KBM-7 (cell line): ENCODE measurements at regions not wholly inside any gene's neighbourhood (a gene's known extent, or its start where the extent isn't known, plus 50 kb on each side); places are given as distances from the start of the nearest gene placed in this dataset.
A peak's percentile ranks its signal among the peaks of the same experiment; 100 is the strongest.
"Not testable (repeated sequence)": the region's sequence is repeated elsewhere in the genome, so short reads cannot be mapped to it uniquely, and the experiment has no call there.

ENCODE experiments used
- DNase-seq: peaks from one replicate; pipeline ENCODE4 v3.0.0-alpha.2; 2015
- in situ Hi-C: fragments of 300-500 bp; cut with MboI; formaldehyde crosslinking; loops from 2 replicates; pipeline ENCODE4 v1.14.3; 2020; ENCODE audit warnings: low sequenced_read_pairs, low pct_unique_long_range_greater_than_20kb, mixed read lengths

GRCh38 chrX:83416273-83416672 is 91.8 kb upstream of the POU3F4 start:
- in situ Hi-C loops, result no loop called here
- DNase-seq, result peak; percentile 6

GRCh38 chrX:83419030-83419792 is 88.9 kb upstream of the POU3F4 start:
- DNase-seq, result no peak
- in situ Hi-C loops, result no loop called here

- in situ Hi-C loops, result no loop called here
Observed at GRCh38 chrX:83422836-83423235, 85.3 kb upstream of the POU3F4 start.

GRCh38 chrX:83442552-83442951 is 65.5 kb upstream of the POU3F4 start:
- DNase-seq, in situ Hi-C loops: not testable (repeated sequence)

More at GRCh38 chrX:83422836-83423235, 85.3 kb upstream of the POU3F4 start:
- no peak for DNase-seq

GRCh38 chrX:83446355-83446754 is 61.7 kb upstream of the POU3F4 start:
- in situ Hi-C loops, result no loop called here
- DNase-seq, result no peak
